Natural killer cell (primary cell): ENCODE measurements at regions not wholly inside any gene's neighbourhood (a gene's known extent, or its start where the extent isn't known, plus 50 kb on each side); places are given as distances from the start of the nearest gene placed in this dataset.

Experiments used
- ATAC-seq, 3 donors: fragments of 150-1000 bp in 2 of 3; fragments of 200-7000 bp in 1 of 3; cut with Tn5 transposase; 1 replicate in 1 of 3; 2 replicates in 2 of 3; pipeline ENCODE4 v1.10.0; 2021; ENCODE audit warnings: mild to moderate bottlenecking in 2 of 3, moderate library complexity in 2 of 3
- DNase-seq, 2 donors: peaks; one replicate each; pipeline versions ENCODE4 v3.0.0 to v3.0.0-alpha.2; 2013 to 2021; ENCODE audit warnings: mixed read lengths in 1 of 2
- H3K27ac ChIP-seq: one replicate; pipeline ENCODE4 v1.5.1; 2013; ENCODE audit warnings: mild to moderate bottlenecking, low read length
- H3K27me3 ChIP-seq: one replicate; pipeline ENCODE4 v1.6.1; 2013; ENCODE audit warnings: low read length; ENCODE audit not compliant: control insufficient read depth, insufficient read depth
- H3K36me3 ChIP-seq: one replicate; pipeline ENCODE4 v1.6.1; 2013; ENCODE audit warnings: low read length; ENCODE audit not compliant: control insufficient read depth, insufficient read depth
- H3K4me1 ChIP-seq: one replicate; pipeline ENCODE4 v1.6.1; 2013; ENCODE audit warnings: low read length; ENCODE audit not compliant: control insufficient read depth, insufficient read depth
- H3K4me3 ChIP-seq: one replicate; pipeline ENCODE4 v1.5.1; 2013; ENCODE audit warnings: low read length
- H3K9me3 ChIP-seq: one replicate; pipeline ENCODE4 v1.6.1; 2013; ENCODE audit warnings: low read length; ENCODE audit not compliant: control insufficient read depth, insufficient read depth
- H3K27ac Mint-ChIP-seq, 2 donors: one replicate each; pipeline ENCODE4 v1.8.0; 2022; ENCODE audit warnings: mild to moderate bottlenecking in 2 of 2, mixed read lengths in 2 of 2, moderate library complexity in 1 of 2
- H3K27me3 Mint-ChIP-seq, 2 donors: one replicate each; pipeline ENCODE4 v1.8.0; 2022; ENCODE audit warnings: low read depth in 2 of 2, mixed read lengths in 2 of 2
- H3K36me3 Mint-ChIP-seq: one replicate; pipeline ENCODE4 v1.8.0; 2022; ENCODE audit warnings: mixed read lengths
- H3K4me1 Mint-ChIP-seq, 2 donors: one replicate each; pipeline ENCODE4 v1.8.0; 2022; ENCODE audit warnings: mixed read lengths in 2 of 2
- H3K4me3 Mint-ChIP-seq: one replicate; pipeline ENCODE4 v1.8.0; 2022; ENCODE audit warnings: mild to moderate bottlenecking, moderate library complexity, mixed read lengths
- H3K9me3 Mint-ChIP-seq, 2 donors: one replicate each; pipeline ENCODE4 v1.8.0; 2022; ENCODE audit warnings: mixed read lengths in 2 of 2
- CTCF ChIP-seq: fragments of 200-600 bp; IDR thresholded peaks from one replicate; pipeline ENCODE4 v1.8.0; 2022; ENCODE audit warnings: antibody characterized with exemption
- WGBS: methylation state at CpG from one replicate; pipeline ENCODE4 v1.1.7; 2013; ENCODE audit warnings: missing lambda C conversion rate; ENCODE audit not compliant: insufficient coverage; 5-methylcytosine and 5-hydroxymethylcytosine counted together
- intact Hi-C: fragments of 100-400 bp; cut with micrococcal nuclease; formaldehyde crosslinking; loops from one replicate; pipeline ENCODE4 v1.14.2; 2022

- Histone ChIP-seq H3K9me3 (no peaks in the 10 kb centered on the region), H3K36me3 (no peaks in the 10 kb centered on the region), H3K27ac (no peak overlapping the region), H3K4me3 (no peak overlapping the region), H3K27me3 (no peaks in the 10 kb centered on the region), H3K4me1 (no peaks in the 10 kb centered on the region)
- intact Hi-C loops = no loop called here
- Mint-ChIP-seq H3K36me3 (no peaks in the 10 kb centered on the region), H3K4me1 (no peaks in the 10 kb centered on the region), H3K27me3 (no peaks in the 10 kb centered on the region), H3K9me3 (peaks cover 17 to 22% of the 10 kb centered on the region in 2 donors), H3K27ac (no peak overlapping the region), H3K4me3 (no peak overlapping the region)
- no peak for TF ChIP-seq CTCF
- 89% methylated on average over 4 of the region's 4 CpGs for WGBS
- DNase-seq = no peak
- ATAC-seq = no peak
Measured at GRCh38 chr2:33946193-33946592, 347.1 kb upstream of the FAM98A start.

DNA sequence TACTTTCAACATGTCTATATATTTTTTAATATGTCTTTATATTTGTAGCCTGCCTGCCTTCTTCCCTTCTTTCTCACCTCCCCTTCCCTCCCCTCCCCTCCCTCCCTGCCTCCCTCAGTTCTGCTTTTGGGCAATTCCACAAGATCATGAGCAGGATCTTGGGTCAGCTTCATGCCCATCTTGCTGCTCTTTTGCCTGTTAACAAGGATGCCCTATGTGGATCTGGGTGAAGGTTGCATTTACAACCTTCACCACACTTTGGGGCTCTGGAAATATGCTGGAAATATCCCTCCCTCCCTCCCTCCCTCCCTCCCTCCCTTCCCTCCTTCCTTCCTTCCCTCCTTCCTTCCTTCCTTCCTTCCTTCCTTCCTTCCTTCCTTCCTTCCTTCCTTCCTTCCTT lies 334.1 kb upstream of the FAM98A start:
- Histone ChIP-seq H3K4me3 (no peak overlapping the region), H3K36me3 (no peaks in the 10 kb centered on the region), H3K4me1 (no peaks in the 10 kb centered on the region), H3K9me3 (no peaks in the 10 kb centered on the region), H3K27me3 (no peaks in the 10 kb centered on the region), H3K27ac (no peak overlapping the region)
- Mint-ChIP-seq H3K9me3 (peaks cover 6 to 8% of the 10 kb centered on the region in 2 donors), H3K4me3 (no peak overlapping the region), H3K27me3 (no peaks in the 10 kb centered on the region), H3K4me1 (no peaks in the 10 kb centered on the region), H3K27ac (no peak overlapping the region), H3K36me3 (no peaks in the 10 kb centered on the region)
- ATAC-seq (no peak), DNase-seq (no peak)
- no peak for TF ChIP-seq CTCF
- intact Hi-C loops = no loop called here

- DNase-seq (no peak), ATAC-seq (no peak)
- Mint-ChIP-seq H3K27me3 (no peaks in the 10 kb centered on the region), H3K36me3 (no peaks in the 10 kb centered on the region), H3K4me1 (no peaks in the 10 kb centered on the region), H3K9me3 (peaks cover 6 to 14% of the 10 kb centered on the region in 2 donors), H3K4me3 (no peak overlapping the region), H3K27ac (no peak overlapping the region)
- H3K27me3 ChIP-seq = no peaks in the 10 kb centered on the region
- TF ChIP-seq CTCF = no peak
- H3K27ac ChIP-seq = no peak overlapping the region
- H3K4me1 ChIP-seq = no peaks in the 10 kb centered on the region
- no peak overlapping the region for H3K4me3 ChIP-seq
- WGBS = 88% methylated on average over 2 of the region's 3 CpGs
- intact Hi-C loops = no loop called here
- no peaks in the 10 kb centered on the region for H3K36me3 ChIP-seq
- H3K9me3 ChIP-seq = no peaks in the 10 kb centered on the region
Measured at GRCh38 chr2:33931164-33931563, 332.1 kb upstream of the FAM98A start.

- no peak for DNase-seq
- H3K4me3 ChIP-seq = no peak overlapping the region
- H3K27ac Mint-ChIP-seq = no peak overlapping the region
- no peaks in the 10 kb centered on the region for H3K36me3 ChIP-seq
- no peaks in the 10 kb centered on the region for H3K36me3 Mint-ChIP-seq
- H3K4me3 Mint-ChIP-seq = no peak overlapping the region
- 88% methylated on average over 3 of the region's 4 CpGs for WGBS
- no peak overlapping the region for H3K27ac ChIP-seq
- H3K4me1 Mint-ChIP-seq = no peaks in the 10 kb centered on the region
- intact Hi-C loops = no loop called here
- no peaks in the 10 kb centered on the region for H3K27me3 Mint-ChIP-seq
- no peak for ATAC-seq
- no peak for TF ChIP-seq CTCF
- H3K27me3 ChIP-seq = no peaks in the 10 kb centered on the region
- no peaks in the 10 kb centered on the region for H3K9me3 ChIP-seq
- H3K4me1 ChIP-seq = no peaks in the 10 kb centered on the region
- H3K9me3 Mint-ChIP-seq = peaks cover 6 to 11% of the 10 kb centered on the region in 2 donors
Measured at GRCh38 chr2:33929467-33929866, 330.4 kb upstream of the FAM98A start.
